HG03060 (cell line): ENCODE measurements at regions not wholly inside any gene's neighbourhood (a gene's known extent, or its start where the extent isn't known, plus 50 kb on each side); places are given as distances from the start of the nearest gene placed in this dataset.
"Not testable (repeated sequence)": the region's sequence is repeated elsewhere in the genome, so short reads cannot be mapped to it uniquely, and the experiment has no call there.

Experiments used
- ATAC-seq: cut with Tn5 transposase; IDR thresholded peaks from one replicate; pipeline ENCODE4 v1.9.1; 2021; ENCODE audit warnings: low read depth, moderate number of reproducible peaks; ENCODE audit not compliant: unreplicated experiment

DNA sequence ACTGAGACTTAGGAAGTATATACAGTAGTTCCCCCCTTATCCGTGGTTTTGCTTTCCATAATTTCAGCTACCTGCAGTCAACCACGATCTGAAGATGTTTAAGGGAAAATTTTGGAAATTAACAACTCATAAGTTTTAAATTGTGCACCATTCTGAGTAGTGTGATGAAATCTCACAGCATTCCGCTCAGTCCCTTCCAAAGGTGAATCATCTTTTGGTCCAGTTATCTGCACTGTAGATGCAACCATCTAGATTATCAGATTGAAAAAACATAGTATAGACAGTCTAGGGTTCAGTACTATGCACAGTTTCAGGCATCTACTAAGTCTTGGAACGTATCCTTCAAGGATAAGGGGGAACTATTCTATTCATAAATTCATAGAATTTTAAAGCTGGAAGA is 109.0 kb downstream of the ANXA3 start:
- no peak for ATAC-seq

DNA sequence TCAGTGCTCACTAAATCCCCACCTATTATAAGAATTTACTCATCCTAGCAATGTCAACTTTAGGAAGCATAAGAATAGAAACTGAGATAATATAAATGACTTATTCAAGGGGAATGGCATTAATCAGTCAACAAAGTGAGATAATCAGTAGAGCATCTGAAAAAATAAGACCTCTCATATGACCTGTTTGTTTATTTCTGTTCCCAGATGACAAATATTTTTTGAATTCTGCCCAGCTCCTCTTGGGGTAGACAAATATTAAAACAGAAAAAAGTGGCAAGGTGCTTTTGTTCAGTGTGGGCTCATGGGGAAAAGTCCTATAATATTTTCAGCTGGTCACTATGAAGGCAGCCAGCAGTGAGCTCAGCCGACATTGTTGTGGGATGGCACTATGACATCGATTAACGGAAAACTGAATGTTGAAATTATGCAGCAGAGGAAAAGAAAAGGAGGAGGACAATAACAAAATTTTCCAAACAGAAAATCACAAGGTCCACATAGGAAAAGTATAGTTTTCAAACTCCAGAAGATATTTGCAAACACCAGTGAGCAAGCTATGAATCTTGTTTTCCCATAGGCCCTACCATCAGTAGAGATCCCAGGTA is 109.6 kb downstream of the ANXA3 start:
- no peak for ATAC-seq

DNA sequence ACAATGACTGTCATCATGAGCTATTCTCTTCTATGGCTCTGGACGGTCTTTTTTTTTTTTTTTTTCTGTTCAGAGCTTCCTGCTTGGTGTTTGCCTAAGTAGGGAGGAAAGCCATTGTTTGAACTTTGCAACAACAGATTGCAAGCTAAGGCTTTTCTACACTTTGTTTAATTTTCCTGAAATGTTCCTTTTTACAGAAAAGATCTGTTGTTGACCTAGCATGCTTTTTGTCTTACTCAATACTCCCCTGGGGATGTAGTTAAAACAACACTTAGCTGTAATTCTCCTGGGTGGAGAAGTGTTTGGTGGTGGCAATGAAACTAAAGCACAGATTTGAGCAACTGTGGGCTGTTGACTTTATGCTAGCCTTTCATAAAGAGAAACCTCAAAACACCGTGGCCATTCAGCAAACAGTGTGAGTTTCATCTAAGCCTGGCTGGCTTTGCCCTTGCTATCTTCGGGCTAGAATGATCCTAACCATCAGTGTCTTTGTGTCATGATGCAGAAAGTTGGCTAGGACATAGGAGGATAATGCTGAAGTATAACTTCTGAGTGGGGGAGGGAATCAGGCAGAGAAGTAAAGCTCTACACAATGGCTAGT is 110.5 kb downstream of the ANXA3 start:
- peak; percentile 74 for ATAC-seq

DNA sequence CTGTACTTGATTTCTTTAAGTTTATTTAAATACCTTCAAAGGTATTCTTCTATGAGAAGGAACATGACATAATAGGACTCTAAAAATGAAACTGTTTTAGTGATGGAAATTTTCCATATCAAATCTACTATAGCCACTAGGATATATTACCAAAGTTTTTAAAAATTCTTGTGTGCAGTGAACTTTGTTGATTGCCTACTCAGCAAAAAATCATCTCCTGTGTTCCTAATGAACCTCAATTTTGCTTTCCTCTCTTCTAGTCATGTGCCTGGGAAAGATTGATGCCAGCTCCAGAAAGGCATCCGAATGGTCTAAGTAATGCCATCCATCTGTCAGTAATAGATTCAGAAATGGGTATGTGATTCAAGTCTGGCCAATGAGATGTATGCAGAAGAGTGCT is 111.1 kb downstream of the ANXA3 start:
- no peak for ATAC-seq

DNA sequence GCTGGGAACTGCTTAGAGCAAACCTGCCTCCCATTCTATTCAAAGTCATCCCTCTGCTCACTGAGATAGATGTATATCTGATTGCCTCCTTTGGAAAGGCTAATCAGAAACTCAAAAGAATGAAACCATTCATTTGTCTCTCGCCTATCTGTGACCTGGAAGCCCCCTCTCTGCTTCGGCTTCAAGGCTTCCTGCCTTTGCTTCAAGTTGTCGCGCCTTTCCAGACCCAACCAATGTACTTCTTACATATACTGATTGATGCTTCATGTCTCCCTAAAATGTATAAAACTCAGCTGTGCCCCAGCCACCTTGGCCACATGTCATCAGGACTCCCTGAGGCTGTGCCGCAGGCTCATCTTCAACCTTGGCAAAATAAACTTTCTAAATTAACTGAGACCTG is 111.9 kb upstream of the BMP2K start:
- ATAC-seq, result not testable (repeated sequence)

DNA sequence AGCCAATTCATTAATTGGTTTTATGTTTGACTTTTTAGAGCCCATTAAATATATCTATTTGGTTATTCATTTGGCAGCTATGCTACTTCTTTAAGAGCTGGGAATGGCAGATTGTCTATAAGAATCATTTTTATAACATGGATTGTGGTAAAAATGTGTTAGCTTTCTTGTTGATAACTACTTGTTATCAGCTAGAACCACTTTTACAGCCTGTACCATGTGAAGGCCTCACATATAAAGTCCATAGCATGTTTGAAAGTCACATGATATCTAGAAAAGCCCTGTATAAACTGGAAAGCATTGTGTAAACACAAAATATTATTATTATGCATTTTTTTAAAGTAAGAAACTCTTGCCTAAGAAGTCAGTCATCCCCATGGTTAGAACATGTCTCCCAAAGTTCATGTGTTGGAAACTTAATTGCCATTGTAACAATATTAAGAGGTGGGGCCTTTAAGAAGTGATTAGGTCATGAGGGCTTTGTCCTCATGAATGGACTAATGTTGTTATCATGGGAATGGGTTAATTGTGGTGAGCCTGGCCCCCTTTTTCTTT is 110.9 kb upstream of the BMP2K start:
- no peak for ATAC-seq

DNA sequence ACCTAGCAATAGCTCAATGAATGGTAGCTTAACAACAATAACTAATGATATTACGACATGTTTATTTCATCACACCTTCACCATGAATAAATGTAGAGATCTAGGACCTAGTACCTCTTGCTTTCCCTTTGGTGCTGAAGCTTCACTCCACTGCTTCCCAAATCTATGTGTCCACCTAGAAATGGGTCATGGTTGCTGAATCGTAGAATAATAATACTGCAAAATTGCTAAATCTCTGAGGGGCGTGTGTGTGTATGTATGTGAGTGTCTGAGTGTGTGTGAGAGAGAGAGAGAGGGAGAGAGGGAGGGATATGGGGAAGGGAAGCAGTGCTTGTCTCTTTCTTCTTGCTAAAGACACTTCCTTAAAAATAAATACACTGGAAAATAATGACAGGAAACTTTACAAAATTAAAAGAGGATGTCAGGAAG is 109.3 kb upstream of the BMP2K start:
- ATAC-seq, result no peak

DNA sequence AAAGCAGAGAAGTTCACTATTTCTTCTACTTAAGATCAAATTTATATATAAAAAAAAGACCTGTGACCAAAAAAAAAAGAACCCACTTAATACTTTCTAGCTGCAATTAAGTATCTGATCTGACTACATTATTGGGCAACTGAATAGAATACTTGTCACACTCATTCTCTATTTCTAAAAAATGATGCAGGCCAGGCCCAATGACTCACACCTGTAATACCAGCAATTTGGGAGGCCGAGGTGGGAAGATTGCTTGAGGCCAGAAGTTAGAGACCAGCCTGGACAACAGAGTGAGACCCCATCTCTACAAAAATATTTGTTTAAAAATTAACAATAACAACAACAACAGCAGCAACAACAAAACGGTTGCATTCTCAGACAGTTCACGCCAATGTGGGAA is 108.8 kb upstream of the BMP2K start:
- ATAC-seq, result no peak

DNA sequence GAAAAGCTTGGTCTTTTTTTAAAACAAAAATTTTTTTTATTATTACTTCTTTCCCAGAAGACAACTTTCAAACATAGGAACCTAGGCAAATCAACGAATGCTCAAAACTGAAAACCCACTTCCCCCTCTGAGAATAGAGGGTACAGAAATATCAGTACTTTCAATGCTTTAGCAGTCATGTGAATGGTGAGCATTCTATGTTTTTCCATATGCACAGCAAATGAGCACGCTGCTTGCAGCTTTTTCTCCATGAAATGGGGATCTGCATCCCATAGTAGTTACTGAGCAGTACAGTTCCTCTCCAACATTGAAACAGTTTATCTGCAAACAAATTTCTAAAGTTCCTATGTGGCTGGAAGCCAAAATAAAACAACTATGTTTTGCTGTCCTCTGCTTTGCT is 108.4 kb upstream of the BMP2K start:
- ATAC-seq, result peak; percentile 85

DNA sequence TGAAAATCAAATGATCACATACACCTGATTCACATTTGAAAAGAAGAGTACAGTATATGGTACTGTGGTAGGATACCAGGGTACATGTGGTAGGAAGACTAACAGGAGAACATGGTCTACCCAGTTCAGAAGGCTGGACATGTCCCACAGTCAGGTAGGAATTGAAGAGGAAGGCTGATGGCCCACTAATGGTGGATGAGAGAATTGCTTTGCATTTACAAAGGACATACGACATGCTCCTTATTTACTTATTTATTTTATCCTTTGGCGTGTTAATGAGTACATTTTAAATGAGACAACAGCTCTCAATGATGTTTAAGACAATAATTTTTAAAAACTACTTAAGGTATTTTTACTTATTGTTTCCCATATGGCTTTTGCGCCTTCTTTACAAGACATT is 106.7 kb upstream of the BMP2K start:
- no peak for ATAC-seq

DNA sequence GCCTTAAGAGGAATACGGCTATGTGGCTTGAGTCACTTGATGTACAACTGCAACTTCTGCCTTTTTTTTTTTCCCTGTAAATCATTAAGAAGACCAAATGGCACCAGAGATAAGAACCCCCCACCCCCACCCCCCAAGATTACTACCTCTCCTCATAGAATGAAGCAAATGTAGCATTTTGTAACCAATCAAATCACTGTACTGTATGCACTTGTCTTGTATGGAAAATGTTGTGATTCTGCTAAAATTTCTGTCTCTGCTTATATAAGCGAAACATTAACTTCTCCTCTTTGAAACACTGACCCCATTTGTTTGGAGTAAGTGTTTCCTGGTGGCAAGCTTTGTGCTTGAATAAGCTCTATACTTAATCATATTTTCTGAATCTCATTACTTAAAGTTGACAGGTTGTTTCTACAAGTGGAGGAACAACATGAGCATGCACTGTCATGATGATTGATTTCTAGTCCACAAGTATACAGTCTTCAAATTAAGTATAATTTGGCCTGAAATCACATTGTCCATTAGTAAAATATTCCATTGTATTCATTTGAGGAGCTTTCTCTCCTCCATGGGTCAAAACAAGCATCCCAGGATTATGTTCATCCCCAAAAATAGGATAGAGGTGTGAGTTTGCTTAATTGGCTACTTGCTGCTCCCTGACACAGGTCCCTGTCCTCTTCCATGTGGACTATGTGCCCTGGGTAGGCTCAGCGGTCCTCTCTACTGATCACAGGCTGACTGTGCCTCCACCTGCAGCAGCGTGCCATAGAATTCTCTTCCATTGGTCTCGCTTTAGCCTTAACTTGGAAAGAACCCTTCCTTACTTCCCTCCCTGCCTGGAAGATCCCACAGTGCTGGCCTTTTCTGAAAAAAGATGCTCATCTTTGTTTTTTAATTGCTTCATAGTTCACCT is 104.0 kb upstream of the BMP2K start:
- no peak for ATAC-seq

DNA sequence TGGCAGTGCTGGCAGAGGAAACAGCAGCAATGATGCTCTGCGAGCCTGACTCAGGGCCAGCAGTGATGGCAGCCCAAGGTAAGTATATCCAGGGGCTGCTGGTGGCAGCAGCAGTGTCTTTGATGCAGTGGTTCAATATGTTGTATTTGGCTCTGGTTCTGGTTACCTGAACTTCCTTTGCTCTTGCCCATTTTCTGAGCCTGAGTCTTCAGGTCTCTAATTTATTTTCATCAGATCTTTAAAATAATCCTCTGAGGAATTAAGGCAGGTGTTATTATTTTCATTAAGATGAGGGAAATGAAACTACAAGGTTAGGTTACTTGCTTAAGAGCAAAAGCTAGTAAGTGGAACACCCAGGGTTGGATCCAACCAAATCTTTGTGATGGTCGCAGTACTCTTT is 102.8 kb upstream of the BMP2K start:
- no peak for ATAC-seq

DNA sequence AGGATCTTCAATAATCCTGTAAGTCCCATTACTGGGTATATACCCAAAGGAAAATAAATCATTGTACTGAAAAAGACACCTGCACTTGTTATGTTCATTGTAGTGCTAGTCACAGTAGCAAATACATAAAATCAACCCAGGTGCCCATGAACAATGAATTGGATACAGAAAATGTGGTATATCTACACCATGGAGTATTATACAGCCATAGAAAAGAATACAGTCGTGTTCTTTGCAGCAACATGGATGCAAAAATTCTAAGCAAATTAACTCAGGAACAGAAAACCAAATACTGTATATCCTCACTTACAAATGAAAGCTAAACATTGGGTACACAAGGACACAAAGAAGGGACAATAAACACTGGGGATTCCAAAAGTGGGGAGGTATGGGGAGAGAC is 100.8 kb upstream of the BMP2K start:
- ATAC-seq, result no peak

DNA sequence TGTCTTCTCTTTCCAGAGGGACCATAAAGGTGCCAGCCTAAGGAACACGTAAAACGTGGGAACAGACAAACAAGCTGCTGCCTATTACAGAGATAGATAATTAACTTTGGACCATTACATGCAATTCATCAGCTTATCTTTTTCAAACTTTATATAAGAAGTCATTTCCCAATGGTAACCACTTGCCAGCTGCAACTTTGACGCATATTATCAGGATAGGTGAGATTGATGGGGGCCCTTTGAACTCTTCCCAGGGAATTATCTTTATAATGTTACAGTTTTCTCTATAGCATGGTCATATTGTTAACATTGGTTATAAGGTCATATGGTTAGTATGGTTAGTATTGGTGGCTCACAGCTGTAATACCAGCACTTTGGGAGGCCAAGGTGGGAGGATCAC is 94.1 kb upstream of the BMP2K start:
- no peak for ATAC-seq

DNA sequence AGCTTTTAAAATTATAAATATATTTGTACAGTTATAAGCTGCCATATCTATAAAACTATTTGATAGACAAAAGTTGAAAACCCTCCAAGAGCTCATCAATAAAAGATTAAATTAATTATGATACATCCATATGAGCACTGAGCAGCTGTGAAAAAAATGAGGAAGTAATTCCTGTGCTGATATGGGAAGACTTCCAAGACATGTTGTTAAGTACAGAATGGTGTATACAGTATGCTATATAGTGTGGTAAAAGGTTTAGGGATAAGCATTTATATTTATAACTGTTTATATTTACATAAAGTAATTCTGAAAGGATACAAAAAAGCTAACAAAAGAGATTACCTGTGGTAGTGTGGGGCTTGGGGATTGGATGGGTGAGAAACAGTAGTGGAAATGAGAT is 92.8 kb upstream of the BMP2K start:
- no peak for ATAC-seq

DNA sequence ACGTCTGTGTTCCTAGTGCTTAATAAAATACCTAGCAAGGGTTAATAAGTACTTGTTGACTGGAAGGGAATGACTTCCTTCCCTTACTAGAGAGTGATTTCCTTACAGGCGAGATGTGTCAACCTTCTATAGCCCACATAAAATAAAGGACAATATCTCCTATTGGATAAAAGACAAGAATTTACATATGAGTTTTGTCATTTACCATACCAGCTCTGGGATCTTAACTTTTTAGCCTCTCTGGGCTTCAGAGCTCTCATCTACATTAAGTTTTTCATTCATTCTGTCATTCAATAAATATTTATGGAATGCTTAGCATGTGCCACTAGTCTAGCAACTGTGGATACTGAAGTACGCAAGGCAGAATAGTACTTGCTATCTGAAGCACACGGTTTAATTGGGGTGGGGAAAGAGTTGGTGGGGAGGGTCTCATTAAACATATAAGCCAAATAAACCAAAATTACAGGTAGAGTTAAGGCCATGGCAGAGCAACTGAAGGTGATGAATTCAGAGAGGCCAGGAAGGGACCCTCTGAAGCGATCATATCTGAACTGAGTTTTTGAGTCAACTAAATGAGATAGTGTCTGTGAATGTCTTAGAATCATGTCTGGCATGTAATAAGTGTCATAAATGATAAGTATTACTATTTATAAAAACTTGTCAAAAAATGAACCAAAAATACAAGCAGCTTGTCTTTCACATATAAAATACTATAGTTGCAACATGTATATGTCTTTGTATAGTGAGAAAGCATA is 91.6 kb upstream of the BMP2K start:
- no peak for ATAC-seq

DNA sequence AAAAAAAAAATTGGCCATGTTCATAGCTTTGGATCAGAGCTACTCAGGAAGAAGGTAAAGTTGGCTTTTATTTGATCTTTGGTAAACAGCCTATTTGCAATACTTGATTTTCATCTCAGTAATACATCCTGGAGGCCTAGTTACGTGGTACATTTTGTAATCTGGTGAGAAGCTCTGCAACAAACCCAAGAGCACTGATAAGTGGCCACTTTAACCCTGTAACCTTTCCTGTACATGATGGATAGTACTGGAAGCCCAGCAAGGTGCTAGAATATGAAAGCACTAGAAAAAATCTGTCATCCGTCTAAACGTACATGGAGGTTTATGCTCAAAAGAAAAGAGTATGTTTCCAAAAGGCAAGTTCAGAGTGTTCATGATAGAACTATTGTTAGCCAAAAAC is 88.3 kb upstream of the BMP2K start:
- no peak for ATAC-seq

DNA sequence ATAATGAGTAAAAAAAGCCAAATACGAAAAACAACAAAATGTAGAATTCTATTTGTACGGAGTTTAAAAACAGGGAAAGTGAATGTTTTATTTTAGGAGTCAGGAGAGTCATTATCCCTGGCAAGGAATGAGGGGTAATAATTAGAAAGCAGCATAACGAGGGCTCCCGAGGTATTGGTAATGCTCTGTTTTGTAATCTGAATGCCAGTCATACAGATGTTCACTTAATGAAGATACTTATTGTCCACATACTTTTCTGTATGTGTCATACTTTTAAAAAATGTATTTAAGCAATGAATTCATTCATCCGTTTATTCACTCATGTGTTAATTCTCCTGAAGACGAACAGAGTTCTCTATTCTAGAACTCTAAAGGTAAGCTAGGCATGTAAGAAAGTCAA is 87.8 kb upstream of the BMP2K start:
- ATAC-seq, result no peak

DNA sequence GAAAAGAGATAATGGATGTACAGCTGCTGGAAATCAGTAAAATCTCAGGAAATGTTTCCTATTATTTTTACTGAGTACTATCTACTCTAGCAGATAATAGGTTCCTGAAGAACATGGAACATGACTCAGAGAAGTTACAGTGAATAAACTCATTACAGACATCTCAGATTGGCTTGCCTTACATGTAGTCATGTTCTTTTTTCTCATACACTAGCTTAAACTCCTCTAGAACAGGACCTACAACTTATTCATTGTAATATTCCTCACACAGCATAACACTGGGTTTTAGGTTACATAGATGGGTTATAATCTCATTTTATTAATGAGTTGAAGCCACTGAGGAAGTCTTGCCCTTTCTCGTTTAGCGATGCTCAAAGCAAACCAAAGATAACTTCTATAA is 86.9 kb upstream of the BMP2K start:
- no peak for ATAC-seq

DNA sequence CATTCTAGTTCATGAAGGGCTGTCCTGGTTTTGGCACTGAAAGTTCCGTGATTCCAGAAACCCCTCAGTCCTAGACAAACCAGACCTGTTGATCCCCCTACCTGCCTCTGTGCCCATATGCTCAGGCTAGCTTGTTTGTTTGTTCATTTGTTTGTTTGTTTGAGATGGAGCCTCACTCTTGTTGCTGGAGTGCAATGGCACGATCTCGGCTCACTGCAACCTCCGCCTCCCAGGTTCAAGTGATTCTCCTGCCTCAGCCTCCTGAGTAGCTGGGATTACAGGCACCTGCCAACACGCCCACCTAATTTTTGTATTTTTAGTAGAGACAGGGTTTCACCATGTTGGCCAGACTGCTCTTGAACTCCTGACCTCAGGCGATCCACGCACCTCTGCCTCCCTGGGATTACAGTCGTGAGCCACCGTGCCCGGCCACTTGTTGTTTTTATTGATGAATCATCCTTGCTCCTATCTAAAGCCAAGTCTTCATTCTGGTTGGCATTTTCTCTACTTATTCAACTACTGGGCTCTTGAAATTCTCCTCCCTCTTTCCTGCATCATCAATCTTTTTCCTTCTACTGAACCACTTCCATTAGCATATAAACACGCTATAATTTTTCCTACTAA is 86.3 kb upstream of the BMP2K start:
- no peak for ATAC-seq
